Stimulated activated CD4-positive, alpha-beta T cell treated with anti-CD3 and anti-CD28 coated beads, Interleukin-15, amount 100 ng/mL, for 48 hours (primary cell): ENCODE measurements at regions not wholly inside any gene's neighbourhood (a gene's known extent, or its start where the extent isn't known, plus 50 kb on each side); places are given as distances from the start of the nearest gene placed in this dataset.
"Not testable (repeated sequence)": the region's sequence is repeated elsewhere in the genome, so short reads cannot be mapped to it uniquely, and the experiment has no call there.

Experiments used
- DNase-seq, 2 donors: peaks; one replicate each; pipeline ENCODE4 v3.0.0-alpha.2; 2020; ENCODE audit warnings: low read depth in 2 of 2

DNA sequence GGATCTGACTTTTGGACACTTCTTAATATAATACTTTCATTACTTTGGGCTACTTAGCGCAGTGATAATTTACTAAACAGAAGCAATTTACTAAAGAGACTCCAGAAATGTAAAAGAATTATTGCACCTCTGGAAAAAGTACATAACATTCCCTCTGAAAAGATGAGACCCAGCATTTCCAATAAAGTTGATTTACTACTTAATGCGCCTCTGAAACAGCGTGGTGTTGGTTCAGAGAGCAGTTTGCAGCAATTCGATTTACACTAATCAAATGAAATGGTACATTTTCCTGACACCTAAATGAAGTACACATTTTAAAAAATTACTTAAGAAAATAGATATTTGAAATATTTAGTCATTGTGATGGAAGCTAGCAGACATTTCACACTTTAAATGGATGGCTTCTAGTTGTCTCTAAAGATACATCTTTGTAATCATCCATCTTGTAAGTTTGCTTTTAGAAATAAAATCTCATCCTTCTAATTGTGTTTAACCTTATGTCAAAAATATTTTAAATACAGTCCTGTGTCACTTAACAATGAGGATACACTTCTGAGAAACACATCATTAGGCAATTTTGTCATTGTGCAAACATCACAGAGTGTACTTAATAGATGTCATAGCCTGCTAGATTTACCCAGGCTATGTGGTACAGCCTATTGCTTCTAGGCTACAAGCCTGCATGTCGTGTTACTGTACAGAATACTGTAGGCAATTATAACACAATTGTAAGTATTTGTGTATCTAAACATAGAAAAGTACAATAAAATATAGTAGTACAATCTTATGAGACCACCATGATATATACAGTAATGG, 284.6 kb upstream of the UBE2E3 start:
- DNase-seq = no peak

DNA sequence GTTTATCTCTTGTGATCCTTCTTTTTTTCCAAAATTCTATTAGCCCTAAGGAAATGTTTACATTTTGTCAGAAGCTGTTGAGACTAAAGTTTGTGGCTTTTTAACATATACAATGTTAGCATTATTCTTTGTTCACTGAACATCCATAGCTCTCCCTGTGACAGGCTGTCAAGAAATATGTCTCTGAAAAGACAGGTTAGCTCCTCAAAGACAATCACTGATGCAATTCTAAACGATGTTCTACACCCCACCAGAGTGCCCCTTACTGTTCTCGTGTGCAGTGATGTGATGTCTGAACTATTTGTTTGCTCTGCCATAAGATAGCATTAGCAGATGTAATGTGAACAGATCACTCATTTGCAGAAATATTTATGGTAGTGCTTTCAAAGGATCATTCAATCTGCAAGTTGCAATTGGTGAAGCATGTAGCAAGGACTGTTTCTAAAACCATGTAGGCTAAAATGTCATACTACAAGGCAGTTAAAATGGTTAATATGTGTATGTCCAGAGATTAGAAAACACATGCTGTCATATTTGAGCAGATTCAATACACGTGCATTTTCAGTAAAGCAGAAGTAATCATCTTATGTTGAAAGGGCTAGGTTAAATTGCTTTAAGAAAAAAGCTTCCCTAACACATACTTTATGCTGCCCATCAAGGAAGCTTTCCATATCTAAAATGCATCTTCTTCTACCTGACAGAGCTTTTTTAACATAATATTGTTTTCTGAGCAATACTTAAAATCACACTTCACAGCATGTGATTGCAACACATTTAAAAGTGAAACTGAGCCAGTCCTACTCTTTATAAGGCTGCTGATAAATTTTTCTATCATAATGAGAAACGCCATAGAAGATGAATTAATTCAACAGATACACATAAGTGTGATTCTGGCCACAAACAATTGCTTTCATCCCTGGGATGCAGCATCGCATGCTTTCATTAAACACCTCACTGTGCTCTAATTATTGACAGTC, 285.7 kb upstream of the UBE2E3 start:
- no peak for DNase-seq

DNA sequence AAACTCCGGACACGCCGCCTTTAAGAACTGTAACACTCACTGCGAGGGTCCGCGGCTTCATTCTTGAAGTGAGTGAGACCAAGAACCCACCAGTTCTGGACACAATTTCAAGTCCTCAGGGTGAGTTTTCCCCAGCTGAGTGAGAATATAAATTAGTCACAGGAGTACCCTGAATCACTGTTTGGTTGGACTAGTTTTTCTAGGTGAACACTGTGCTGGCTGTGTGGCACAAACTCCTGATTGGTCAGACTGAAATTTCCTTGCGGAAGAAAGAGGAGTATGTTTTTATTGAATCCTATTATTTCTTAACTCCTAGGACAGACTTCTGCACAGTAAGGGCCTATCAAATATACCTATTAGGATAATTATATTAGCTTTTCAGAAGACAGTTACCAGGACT, 288.1 kb upstream of the UBE2E3 start:
- no peak for DNase-seq

DNA sequence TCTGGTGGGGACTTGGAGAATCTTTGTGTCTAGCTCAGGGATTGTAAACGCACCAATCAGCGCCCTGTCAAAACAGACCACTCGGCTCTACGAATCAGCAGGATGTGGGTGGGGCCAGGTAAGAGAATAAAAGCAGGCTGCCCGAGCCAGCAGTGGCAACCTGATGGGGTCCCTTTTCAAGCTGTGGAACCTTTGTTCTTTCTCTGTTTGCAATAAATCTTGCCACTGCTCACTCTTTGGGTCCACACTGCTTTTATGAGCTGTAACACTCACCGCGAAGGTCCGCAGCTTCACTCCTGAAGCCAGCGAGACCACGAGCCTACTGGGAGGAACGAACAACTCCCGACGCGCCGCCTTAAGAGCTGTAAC, 288.6 kb upstream of the UBE2E3 start:
- DNase-seq = not testable (repeated sequence)

DNA sequence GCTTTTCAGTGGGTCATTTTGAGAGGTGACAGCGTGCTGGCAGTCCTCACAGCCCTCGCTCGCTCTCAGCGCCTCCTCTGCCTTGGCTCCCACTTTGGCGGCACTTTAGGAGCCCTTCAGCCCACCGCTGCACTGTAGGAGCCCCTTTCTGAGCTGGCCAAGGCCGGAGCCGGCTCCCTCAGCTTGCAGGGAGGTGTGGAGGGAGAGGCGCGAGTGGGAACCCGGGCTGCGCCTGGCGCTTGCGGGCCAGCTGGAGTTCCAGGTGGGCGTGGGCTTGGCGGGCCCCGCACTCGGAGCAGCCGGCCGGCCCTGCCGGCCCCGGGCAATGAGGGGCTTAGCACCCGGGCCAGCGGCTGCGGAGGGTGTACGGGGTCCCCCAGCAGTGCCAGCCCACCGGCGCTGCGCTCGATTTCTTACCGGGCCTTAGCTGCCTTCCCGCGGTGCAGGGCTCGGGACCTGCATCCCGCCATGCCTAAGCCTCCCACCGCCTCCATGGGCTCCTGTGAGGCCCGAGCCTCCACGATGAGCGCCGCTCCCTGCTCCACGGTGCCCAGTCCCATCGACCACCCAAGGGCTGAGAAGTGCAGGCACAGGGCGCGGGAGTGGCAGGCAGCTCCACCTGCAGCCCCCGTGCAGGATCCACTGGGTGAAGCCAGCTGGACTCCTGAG, 289.1 kb upstream of the UBE2E3 start:
- DNase-seq = not testable (repeated sequence)

DNA sequence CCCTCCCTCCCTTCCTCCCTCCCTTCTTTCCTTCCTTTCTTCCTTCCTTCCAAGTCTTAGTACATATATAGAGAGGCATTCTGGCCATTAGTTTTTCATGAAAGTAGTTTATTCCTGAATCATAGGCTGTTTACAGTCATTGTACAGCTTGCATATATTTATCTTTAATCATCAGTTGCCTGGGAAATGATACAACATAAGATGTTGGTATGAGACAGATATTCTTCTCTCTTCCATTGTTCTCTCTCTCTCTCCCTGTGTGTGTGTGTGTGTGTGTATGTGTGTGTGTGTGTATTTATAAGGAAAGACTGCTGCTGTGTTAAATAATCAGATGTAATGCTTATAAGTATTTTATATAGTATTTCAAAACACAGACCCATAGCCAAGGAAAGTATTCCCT, 289.8 kb upstream of the UBE2E3 start:
- no peak for DNase-seq

DNA sequence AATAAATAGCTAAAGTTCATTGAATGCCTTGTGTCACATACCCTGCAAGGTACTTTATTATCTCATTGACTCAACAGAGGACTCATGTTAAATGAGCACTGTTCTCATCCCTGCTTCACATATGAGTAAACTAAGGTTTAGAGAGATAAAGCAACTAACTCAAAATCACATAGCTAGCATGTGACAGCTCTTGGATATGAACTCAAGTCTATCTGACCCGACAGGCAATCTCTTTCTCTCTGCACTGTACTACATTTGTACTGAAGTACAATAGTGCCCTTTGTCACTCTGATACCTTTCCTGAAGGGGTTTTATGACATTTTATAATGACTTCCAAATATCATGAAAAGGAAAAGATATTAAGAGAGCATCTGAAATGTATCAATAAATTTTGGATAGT, 297.5 kb upstream of the UBE2E3 start:
- DNase-seq = no peak

DNA sequence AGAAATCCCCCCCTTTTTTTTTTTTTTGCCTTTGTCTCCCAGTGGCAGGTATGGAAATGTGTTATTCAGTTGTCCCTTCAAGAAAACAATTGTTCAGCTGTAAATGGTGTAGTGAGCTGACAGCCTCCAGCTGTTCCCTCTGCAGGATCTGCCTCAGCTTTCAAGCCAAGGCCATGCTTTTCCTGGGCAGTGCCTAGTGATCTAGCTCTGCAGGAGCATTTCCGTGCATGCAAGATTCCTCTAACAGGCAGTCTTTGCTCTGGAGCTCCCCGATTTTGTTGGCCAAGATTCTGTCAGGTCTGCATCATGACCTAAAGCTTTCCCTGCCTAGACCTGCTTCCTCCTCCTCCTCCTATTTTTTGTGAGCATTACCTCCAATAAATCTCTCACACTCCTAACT, 300.7 kb upstream of the UBE2E3 start:
- no peak for DNase-seq

DNA sequence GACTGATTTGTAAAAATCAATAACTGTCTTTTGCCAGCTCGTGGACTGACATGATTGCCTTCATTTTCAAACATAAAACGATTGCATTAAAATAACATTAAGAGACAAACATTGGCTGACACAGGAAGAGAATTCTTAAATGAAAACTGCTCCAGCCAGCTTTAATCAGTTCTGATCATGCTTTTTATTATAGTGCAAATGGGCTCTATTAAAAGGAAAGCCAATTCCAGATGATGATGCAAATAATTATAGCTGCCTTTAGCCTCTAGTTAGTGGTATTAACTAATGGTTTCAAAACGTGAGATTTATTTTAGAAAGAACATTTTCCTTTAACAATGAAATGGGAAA, 301.8 kb upstream of the UBE2E3 start:
- DNase-seq = no peak

DNA sequence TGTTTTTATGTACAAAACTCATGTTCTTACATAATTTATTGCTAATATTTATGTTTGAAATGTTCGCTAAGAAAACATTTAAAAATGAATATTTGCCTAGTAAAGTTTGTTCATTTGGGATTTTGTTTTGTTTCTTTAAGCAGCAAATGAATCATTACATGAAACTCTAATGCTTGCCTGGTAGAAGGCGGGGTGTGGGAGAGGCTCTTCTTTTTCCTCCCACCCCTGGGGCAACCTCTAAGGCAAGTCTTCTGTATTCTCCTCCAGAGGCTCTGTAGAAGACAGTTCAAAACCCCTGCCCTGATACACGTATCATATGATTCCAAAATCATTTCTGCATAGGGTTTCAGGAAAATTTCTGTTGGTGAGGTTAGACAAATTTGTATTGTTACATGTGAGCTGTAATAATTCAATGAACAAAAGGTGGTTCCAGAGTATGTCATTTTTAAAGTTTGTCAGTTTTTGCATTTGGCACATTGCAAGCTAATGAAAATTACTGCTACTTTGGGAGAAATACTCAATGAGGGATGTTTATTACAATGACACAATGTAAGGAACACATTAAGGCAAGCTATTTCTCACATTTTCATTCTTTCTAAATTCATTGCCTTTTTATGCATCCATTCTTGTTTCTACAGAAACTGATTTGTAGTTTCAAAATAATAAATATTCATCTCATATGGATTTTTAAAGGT, 302.3 kb upstream of the UBE2E3 start:
- no peak for DNase-seq

DNA sequence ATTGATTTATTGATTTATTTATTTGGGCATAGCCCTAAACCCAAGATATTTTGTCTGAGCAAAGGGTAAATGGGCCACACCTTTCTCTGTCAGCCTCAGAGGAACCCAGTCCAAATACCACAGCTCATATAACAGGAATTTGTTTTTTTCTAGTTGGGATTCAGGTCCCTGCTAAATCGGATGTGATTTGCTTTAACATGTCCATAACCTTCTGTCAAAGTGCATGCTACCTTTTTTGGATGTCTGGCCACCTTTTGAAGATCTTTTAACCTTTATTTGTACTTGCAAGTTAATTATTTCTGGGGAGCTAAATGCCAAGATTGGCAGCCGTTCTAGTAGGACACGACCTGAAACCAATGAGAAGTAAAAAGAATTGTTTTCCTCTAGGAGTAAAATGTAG, 303.2 kb upstream of the UBE2E3 start:
- no peak for DNase-seq

DNA sequence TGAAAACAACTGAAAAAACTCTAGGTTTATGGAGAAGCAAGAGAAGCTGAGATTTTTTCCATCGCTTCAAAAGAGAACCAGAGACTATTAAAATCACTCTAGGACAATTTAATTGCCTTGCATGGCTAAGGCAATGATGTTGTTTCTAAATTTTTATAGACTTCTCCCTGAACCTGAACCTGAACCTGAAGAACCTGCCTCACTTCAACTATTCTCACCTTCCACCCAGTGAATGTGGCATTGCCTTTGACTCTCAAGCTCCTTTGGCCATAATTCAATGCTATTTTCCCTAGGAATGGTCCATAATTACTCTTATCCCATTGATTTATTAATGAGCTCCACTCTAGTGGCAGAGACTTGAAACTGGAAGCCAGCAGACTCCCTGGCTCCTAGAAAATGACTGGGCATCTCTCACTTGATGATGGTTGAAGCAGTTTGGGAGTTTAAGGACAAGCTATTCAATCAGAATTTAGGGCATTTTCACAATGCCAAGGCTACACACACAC, 303.8 kb upstream of the UBE2E3 start:
- DNase-seq = no peak

DNA sequence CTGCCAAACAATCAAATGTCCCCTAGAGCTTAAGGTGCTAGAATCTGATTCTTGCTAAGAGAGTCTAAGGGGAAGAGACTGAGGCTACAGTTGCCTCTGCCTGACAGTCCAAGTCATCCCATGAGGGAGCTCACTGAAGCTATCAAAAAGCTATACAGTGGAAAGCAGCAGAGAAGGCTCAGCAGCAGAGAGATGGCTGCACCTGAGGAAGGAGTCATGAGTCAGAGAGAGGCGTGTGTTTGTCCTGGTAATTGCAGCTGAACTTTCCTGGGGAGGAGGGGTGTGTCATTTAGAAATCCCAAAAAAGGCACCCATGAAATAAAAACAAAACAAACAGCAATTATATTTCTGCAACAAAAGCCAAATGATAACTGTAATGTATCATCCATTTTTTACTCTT, 305.2 kb upstream of the UBE2E3 start:
- no peak for DNase-seq

DNA sequence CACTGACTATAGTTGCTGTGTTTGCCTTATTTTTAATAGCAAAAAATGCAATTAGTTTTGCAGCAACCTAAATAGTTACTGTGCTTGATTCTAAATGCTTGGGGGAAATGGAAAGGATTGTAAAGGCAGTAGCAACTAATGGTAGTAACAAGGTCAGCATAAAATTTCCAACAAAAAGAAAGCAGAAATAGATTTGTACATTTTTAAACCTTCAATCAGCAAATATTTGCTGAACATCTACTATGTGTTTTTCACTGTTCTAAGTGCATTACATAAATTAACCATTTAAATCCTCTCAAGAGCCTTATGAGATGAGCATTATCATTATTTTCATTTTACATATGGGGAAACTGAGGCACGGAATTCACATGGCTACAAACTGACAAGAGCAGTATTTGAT, 308.0 kb upstream of the UBE2E3 start:
- no peak for DNase-seq

DNA sequence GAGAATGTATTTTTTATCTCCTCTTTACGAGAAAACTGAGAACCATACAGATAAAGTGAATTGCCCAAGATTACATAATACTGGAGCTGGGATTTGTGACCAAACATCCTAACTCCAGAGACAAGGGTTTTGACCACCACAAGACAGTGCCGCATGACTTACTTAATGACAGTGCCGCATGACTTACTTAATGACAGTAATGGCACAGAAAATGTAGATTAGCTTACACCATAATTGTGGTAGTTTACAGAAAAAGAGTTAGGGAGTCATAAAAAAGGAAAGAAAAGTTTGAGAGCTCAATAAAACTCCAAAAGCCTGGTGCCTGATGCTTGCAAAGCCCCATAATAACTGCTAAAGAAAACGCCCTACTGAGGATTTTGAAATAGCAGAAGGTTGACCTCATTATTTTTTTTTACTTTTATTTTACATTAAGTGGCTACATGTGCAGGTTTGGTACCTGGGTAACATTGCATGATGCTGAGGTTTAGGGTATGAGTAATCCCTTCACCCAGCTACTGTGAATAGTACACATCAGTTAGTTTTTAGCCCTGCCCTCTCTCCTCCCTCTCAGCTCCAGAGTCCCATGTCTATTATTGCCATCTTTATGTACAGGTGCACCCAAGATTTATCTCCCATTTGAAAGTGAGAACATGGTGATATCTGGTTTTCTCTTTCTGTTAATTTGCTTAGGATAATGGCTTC, 310.0 kb upstream of the UBE2E3 start:
- no peak for DNase-seq

DNA sequence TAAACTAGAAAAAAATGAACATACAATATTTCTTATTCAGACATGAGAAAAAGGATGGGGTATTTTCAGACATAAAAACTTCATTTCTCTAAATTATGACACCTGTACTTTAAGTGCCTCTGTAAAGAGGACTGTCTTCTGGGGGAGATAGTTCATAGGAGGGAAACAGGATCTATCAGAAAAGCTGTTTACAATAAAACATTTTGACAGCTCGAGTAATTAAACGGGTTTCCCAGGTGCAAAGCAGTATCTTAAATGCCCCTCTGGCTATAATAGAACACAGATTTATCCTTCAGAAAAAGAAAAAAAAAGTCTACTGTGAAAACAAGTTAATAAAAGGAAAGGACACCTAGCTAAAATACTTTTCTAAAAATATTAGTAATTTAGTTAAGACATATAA, 311.4 kb upstream of the UBE2E3 start:
- no peak for DNase-seq

DNA sequence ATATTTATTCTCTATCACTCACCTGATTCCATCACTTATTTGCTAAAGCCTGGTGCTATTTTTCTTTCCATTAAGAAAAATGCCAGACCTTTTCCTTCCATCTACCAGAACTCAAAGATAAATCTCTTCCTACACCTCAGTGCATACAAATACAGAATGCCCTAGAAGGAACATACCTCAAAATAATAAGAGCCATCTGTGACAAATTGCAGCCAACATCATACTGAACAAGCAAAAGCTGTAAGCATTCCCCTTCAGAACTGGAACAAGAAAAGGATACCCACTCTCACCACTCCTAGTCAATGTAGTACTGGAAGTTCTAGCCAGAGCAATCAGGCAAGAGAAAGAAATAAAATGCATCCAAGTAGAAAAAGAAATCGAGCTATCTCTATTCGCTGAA, 315.9 kb upstream of the UBE2E3 start:
- DNase-seq = no peak

DNA sequence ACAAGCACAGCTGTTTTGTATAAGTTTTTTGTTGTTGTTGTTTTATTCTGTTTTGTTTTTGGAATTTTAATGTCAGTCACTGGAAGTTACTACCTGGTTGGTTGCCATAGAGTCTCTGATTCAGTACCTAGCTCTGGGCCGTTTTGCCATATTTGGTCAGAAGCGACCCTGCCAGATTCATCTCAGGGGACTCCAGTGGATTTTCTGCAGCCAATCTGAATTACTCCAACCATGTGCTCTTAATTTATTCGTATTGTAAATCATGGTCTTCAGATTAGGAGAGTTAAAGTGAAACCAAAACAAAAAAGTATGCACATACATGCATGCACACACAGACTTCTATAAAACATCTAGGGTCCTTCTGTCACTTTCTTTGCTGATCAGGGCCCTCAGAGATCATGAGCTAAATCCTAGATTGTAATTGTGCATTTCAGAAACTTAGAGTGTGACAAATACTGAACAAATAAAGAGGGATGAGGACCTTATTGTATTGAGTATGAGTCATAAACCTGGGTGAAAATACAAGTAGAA, 317.4 kb upstream of the UBE2E3 start:
- DNase-seq = no peak

DNA sequence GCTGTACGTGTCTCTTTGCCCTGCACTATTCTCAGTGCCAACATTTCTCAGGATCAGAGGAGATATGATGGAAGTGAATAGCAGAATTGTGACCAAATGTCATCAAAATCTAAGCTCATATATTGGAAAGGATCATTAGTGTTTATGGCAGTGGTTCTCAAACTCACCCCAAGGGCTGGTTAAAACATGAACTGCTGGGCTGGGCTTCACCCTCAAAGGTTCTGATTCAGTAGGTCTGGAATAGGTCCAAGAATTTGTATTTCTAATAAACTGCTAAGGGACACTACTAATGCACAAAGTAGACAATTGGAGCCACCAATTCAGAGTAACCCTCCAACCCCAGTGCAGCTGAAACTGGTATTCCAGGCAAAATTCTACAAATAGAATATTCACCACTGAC, 317.9 kb upstream of the UBE2E3 start:
- DNase-seq = no peak

DNA sequence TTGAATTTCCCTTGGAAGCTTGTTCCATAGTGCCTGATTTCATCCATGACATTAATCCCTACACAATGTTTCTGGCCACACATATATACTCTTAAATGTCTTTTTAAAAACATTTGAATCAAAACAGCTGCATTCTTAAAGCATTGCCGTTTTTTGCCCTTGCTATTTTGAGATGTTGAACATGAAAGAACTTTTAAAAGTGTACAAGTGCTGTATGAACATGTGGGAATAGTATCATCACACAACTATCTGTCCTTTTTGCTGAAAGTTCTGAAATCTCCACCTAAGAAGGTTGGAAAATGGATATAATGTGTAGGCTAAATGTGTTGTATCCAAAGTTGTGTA, 318.7 kb upstream of the UBE2E3 start:
- DNase-seq = no peak
